ENCODE measurements at regions not wholly inside any gene's neighbourhood (a gene's known extent, or its start where the extent isn't known, plus 50 kb on each side); places are given as distances from the start of the nearest gene placed in this dataset.

GRCh38 chr12:21065845-21066244 lies 65.1 kb upstream of the SLCO1B1 start:
- TF ChIP-seq POLR2A (IDR thresholded peaks at IDR 0.05) (no peak), POLR2AphosphoS5 (IDR thresholded peaks at IDR 0.05) (no peak)
- TF ChIP-seq, protein P1, sequence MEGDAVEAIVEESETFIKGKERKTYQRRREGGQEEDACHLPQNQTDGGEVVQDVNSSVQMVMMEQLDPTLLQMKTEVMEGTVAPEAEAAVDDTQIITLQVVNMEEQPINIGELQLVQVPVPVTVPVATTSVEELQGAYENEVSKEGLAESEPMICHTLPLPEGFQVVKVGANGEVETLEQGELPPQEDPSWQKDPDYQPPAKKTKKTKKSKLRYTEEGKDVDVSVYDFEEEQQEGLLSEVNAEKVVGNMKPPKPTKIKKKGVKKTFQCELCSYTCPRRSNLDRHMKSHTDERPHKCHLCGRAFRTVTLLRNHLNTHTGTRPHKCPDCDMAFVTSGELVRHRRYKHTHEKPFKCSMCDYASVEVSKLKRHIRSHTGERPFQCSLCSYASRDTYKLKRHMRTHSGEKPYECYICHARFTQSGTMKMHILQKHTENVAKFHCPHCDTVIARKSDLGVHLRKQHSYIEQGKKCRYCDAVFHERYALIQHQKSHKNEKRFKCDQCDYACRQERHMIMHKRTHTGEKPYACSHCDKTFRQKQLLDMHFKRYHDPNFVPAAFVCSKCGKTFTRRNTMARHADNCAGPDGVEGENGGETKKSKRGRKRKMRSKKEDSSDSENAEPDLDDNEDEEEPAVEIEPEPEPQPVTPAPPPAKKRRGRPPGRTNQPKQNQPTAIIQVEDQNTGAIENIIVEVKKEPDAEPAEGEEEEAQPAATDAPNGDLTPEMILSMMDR (IDR thresholded peaks at IDR 0.05 in 8 of 11, conservative IDR thresholded peaks at IDR 0.05 in 3 of 11): no peak

Data from spleen (tissue), 7 donors.